22Rv1 (cell line): ENCODE measurements at regions not wholly inside any gene's neighbourhood (a gene's known extent, or its start where the extent isn't known, plus 50 kb on each side); places are given as distances from the start of the nearest gene placed in this dataset.
"Not testable (repeated sequence)": the region's sequence is repeated elsewhere in the genome, so short reads cannot be mapped to it uniquely, and the experiment has no call there.

ENCODE experiments used
- CTCF ChIP-seq: fragments of 450-650 bp; IDR thresholded peaks from 2 replicates; pipeline ENCODE4 v1.5.1; 2017; ENCODE audit warnings: mild to moderate bottlenecking
- ZFX ChIP-seq: fragments of 450-650 bp; IDR thresholded peaks from 2 replicates; pipeline ENCODE4 v1.6.1; 2017; ENCODE audit warnings: antibody characterized with exemption, borderline replicate concordance

- TF ChIP-seq CTCF, ZFX: not testable (repeated sequence)
Measured at GRCh38 chr10:109729895-109730294, 193.4 kb downstream of the XPNPEP1 start.
